GM12878 (cell line): ENCODE measurements at regions not wholly inside any gene's neighbourhood (a gene's known extent, or its start where the extent isn't known, plus 50 kb on each side); places are given as distances from the start of the nearest gene placed in this dataset.

Experiments used
- ATAC-seq: fragments of 200-7000 bp; cut with Tn5 transposase; 3 replicates; pipeline ENCODE4 v1.9.1; 2020; ENCODE audit warnings: mild to moderate bottlenecking, moderate library complexity
- BruUV-seq: library from RNA; stranded (reverse); fragments of 400-500 nt; replicated peaks from 2 replicates; lab custom pipeline; 2021; lab: Mats Ljungman, UMichigan
- CTCF ChIA-PET: fragments of 300-600 bp; sonication (Branson Sonifier 250); formaldehyde crosslinking; extraction: SDS; loops from one replicate; lab custom pipeline; 2021; ENCODE audit warnings: inconsistent platforms; lab: Yijun Ruan, JAX
- POLR2A ChIA-PET: fragments of 350-600 bp; formaldehyde crosslinking; extraction: SDS; loops from one replicate; lab custom pipeline; 2021; ENCODE audit warnings: inconsistent platforms; lab: Charles Lee
- RAD21 ChIA-PET: fragments of 300-600 bp; sonication (Branson Sonifier 250); formaldehyde crosslinking; loops from one replicate; lab custom pipeline; 2023; ENCODE audit warnings: antibody characterized with exemption; ENCODE audit not compliant: unreplicated experiment; lab: Charles Lee
- SMC1A ChIA-PET: fragments of 300-600 bp; sonication (Branson Sonifier 250); formaldehyde crosslinking; loops from one replicate; lab custom pipeline; 2023; ENCODE audit not compliant: unreplicated experiment, uncharacterized antibody; lab: Charles Lee
- DNase-seq: peaks from one replicate; pipeline ENCODE4 v3.0.0-alpha.2; 2011; ENCODE audit warnings: low read depth, low spot score
- FAIRE-seq: peaks from 3 replicates; lab custom pipeline; 2011; peaks lifted over from hg19 to GRCh38; lab: Jason Lieb, UNC
- H2AFZ ChIP-seq: 2 replicates; pipeline ENCODE4 v1.6.0; 2011; ENCODE audit warnings: low read depth, low read length, control low read depth; ENCODE audit not compliant: control insufficient read depth
- H3K27ac ChIP-seq: 2 replicates; pipeline ENCODE4 v1.5.1; 2011; ENCODE audit warnings: control low read depth; ENCODE audit not compliant: control insufficient read depth, insufficient read depth
- H3K27me3 ChIP-seq, 2 experiments: replicated peaks in 1 of 2; 2 replicates each; pipeline versions ENCODE4 v1.6.0 to v1.6.1; 2011; ENCODE audit warnings: low read length in 1 of 2; ENCODE audit not compliant: control insufficient read depth in 2 of 2, insufficient read depth in 2 of 2
- H3K36me3 ChIP-seq, 2 experiments: 2 replicates each; pipeline ENCODE4 v1.5.1; 2011; ENCODE audit warnings: low read length in 1 of 2; ENCODE audit not compliant: control insufficient read depth in 2 of 2, insufficient read depth in 2 of 2
- H3K4me1 ChIP-seq: 2 replicates; pipeline ENCODE4 v1.6.1; 2011; ENCODE audit warnings: mild to moderate bottlenecking, low read length, moderate library complexity, mixed read lengths; ENCODE audit not compliant: control insufficient read depth, insufficient read depth
- H3K4me2 ChIP-seq: 2 replicates; pipeline ENCODE4 v1.6.0; 2011; ENCODE audit warnings: control low read depth; ENCODE audit not compliant: control insufficient read depth, insufficient read depth
- H3K4me3 ChIP-seq: fragments of 200-600 bp; sonication (generic); 2 replicates; pipeline ENCODE4 v1.5.1; 2016
- H3K79me2 ChIP-seq: 2 replicates; pipeline ENCODE4 v1.6.0; 2011; ENCODE audit warnings: low read length; ENCODE audit not compliant: control insufficient read depth, insufficient read depth
- H3K9ac ChIP-seq: 2 replicates; pipeline ENCODE4 v1.8.0; 2011; ENCODE audit warnings: low read length, control low read depth, mixed read lengths; ENCODE audit not compliant: control insufficient read depth, insufficient read depth
- H3K9me3 ChIP-seq: replicated peaks from 3 replicates; pipeline ENCODE4 v1.5.1; 2011; ENCODE audit warnings: mild to moderate bottlenecking, low read length; ENCODE audit not compliant: control insufficient read depth, insufficient read depth
- H4K20me1 ChIP-seq: 2 replicates; pipeline ENCODE4 v1.6.0; 2011; ENCODE audit not compliant: control insufficient read depth, insufficient read depth
- BMI1 ChIP-seq: fragments of 450-650 bp; IDR thresholded peaks from 2 replicates; pipeline ENCODE4 v1.6.1; 2016; ENCODE audit warnings: mild to moderate bottlenecking, moderate library complexity, borderline replicate concordance
- CBX5 ChIP-seq: sonication (generic); IDR thresholded peaks from 2 replicates; pipeline ENCODE4 v1.6.1; 2016; ENCODE audit warnings: low read depth, moderate library complexity, mild to moderate bottlenecking, inconsistent platforms
- CREM ChIP-seq: IDR thresholded peaks from 2 replicates; pipeline ENCODE4 v1.6.1; 2014; ENCODE audit warnings: antibody characterized with exemption, low read depth
- HDGF ChIP-seq: fragments of 450-650 bp; IDR thresholded peaks from 2 replicates; pipeline ENCODE4 v1.6.1; 2016; ENCODE audit warnings: antibody characterized with exemption
- MTA2 ChIP-seq: fragments of 450-650 bp; IDR thresholded peaks from 2 replicates; pipeline ENCODE4 v1.6.1; 2016; ENCODE audit warnings: low read depth, mild to moderate bottlenecking, moderate library complexity
- NFIC ChIP-seq: IDR thresholded peaks from 2 replicates; pipeline ENCODE4 v1.6.1; 2012; ENCODE audit warnings: low read depth, mild to moderate bottlenecking, inconsistent platforms, low read length, moderate library complexity
- POLR2A ChIP-seq: IDR thresholded peaks from 2 replicates; pipeline ENCODE4 v1.6.1; 2011; ENCODE audit warnings: low read depth, mild to moderate bottlenecking, low read length
- POLR2AphosphoS5 ChIP-seq: IDR thresholded peaks from 2 replicates; pipeline ENCODE4 v1.6.1; 2011; ENCODE audit warnings: mild to moderate bottlenecking, low read length, inconsistent platforms
- RUNX3 ChIP-seq: IDR thresholded peaks from 2 replicates; pipeline ENCODE4 v1.6.1; 2012; ENCODE audit warnings: low read length, inconsistent platforms
- SREBF2 ChIP-seq: IDR thresholded peaks from 2 replicates; pipeline ENCODE4 v1.6.1; 2012; ENCODE audit warnings: mild to moderate bottlenecking, low read length
- TAF1 ChIP-seq: IDR thresholded peaks from 2 replicates; pipeline ENCODE4 v1.6.1; 2011; ENCODE audit warnings: mild to moderate bottlenecking, low read depth, low read length, borderline replicate concordance
- TCF7 ChIP-seq: IDR thresholded peaks from 2 replicates; pipeline ENCODE4 v1.6.1; 2014; ENCODE audit warnings: antibody characterized with exemption, borderline replicate concordance
- ZZZ3 ChIP-seq: IDR thresholded peaks from 2 replicates; pipeline ENCODE4 v1.6.1; 2011; ENCODE audit warnings: low read depth; ENCODE audit not compliant: control insufficient read depth, insufficient read length
- WGBS: methylation state at CpG from one replicate; pipeline ENCODE4 v1.1.6; 2016; ENCODE audit warnings: low lambda C conversion rate; ENCODE audit not compliant: insufficient replicate concordance, insufficient coverage; ENCODE audit errors: missing lambda C conversion rate; 5-methylcytosine and 5-hydroxymethylcytosine counted together
- in situ Hi-C: fragments of 300-500 bp; cut with MboI; formaldehyde crosslinking; loops from 9 replicates; pipeline ENCODE4 v1.14.3; 2018; ENCODE audit warnings: mixed read lengths
- intact Hi-C: fragments of 100-400 bp; cut with micrococcal nuclease; formaldehyde crosslinking; loops from one replicate; pipeline ENCODE4 v1.14.2; 2022; ENCODE audit not compliant: unreplicated experiment
- TF ChIP-seq, protein P1 (sequence below): fragments of 450-650 bp; IDR thresholded peaks from 2 replicates; pipeline ENCODE4 v1.6.1; 2017; ENCODE audit warnings: antibody characterized with exemption, mild to moderate bottlenecking, moderate library complexity
- TF ChIP-seq, protein P2 (sequence below): fragments of 450-650 bp; formaldehyde crosslinking; IDR thresholded peaks from 2 replicates; pipeline ENCODE4 v1.4.0; 2022; ENCODE audit warnings: mild to moderate bottlenecking, moderate library complexity
- TF ChIP-seq, protein P3 (sequence below): fragments of 450-650 bp; IDR thresholded peaks from 2 replicates; pipeline ENCODE4 v1.6.1; 2017; ENCODE audit warnings: low read depth, mild to moderate bottlenecking, moderate library complexity
- TF ChIP-seq, protein P4 (sequence below): IDR thresholded peaks from 2 replicates; pipeline ENCODE4 v1.6.1; 2012; ENCODE audit warnings: low read length, inconsistent platforms

DNA sequence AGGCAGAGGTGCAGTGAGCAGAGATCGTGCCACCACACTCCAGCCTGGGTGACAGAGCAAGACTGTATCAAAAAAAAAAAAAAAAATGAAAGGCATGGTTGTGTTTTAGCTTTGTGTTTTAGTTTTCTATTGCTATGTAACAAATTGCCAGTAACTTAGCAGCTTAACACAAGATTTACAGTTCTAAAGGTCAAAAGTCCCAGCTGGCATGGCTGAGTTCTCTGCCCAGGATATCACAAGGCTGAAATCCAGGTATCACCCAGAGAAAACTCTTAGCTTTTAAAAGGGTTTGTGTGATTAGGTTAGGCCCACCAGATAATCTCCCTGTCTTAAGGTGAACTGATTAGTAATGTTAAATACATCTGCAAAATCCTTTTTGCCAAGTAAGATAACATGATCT lies 107.7 kb upstream of the YPEL5 start (continued):
- TF ChIP-seq, protein P1, sequence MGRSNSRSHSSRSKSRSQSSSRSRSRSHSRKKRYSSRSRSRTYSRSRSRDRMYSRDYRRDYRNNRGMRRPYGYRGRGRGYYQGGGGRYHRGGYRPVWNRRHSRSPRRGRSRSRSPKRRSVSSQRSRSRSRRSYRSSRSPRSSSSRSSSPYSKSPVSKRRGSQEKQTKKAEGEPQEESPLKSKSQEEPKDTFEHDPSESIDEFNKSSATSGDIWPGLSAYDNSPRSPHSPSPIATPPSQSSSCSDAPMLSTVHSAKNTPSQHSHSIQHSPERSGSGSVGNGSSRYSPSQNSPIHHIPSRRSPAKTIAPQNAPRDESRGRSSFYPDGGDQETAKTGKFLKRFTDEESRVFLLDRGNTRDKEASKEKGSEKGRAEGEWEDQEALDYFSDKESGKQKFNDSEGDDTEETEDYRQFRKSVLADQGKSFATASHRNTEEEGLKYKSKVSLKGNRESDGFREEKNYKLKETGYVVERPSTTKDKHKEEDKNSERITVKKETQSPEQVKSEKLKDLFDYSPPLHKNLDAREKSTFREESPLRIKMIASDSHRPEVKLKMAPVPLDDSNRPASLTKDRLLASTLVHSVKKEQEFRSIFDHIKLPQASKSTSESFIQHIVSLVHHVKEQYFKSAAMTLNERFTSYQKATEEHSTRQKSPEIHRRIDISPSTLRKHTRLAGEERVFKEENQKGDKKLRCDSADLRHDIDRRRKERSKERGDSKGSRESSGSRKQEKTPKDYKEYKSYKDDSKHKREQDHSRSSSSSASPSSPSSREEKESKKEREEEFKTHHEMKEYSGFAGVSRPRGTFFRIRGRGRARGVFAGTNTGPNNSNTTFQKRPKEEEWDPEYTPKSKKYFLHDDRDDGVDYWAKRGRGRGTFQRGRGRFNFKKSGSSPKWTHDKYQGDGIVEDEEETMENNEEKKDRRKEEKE = no peak
- TF ChIP-seq, protein P2, sequence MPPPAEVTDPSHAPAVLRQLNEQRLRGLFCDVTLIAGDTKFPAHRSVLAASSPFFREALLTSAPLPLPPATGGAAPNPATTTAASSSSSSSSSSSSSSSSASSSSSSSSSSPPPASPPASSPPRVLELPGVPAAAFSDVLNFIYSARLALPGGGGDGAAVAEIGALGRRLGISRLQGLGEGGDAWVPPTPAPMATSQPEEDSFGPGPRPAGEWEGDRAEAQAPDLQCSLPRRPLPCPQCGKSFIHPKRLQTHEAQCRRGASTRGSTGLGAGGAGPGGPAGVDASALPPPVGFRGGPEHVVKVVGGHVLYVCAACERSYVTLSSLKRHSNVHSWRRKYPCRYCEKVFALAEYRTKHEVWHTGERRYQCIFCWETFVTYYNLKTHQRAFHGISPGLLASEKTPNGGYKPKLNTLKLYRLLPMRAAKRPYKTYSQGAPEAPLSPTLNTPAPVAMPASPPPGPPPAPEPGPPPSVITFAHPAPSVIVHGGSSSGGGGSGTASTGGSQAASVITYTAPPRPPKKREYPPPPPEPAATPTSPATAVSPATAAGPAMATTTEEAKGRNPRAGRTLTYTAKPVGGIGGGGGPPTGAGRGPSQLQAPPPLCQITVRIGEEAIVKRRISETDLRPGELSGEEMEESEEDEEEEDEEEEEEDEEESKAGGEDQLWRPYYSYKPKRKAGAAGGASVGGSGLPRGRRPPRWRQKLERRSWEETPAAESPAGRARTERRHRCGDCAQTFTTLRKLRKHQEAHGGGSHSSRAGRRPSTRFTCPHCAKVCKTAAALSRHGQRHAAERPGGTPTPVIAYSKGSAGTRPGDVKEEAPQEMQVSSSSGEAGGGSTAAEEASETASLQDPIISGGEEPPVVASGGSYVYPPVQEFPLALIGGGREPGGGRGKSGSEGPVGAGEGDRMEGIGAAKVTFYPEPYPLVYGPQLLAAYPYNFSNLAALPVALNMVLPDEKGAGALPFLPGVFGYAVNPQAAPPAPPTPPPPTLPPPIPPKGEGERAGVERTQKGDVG (CRISPR knock-in tag) = no peak

DNA sequence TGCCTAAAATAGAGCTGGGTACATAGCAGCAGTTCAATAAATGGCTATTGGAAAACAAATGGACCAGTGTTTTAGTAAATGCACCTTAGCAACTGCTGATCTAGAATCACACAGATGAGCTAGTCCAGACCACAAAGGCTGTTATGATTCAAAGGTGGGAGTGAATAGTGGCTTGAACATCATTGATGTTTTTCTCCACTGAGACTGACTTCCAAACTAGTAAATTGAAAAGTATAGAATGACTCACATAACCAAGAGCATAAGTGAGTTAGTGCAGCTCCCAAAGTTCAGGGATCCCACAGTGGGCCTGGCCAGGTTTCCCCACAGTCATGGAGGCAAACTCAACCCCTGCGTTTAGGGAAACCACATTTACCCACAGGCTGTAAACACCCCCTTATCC lies 106.7 kb upstream of the YPEL5 start:
- H3K79me2 ChIP-seq = no peaks in the 10 kb centered on the region
- no peaks in the 10 kb centered on the region for H3K36me3 ChIP-seq
- no TSS peak for BruUV-seq
- ATAC-seq (no peak), DNase-seq (no peak), FAIRE-seq (no peak)
- H3K27ac ChIP-seq = no peak overlapping the region
- H3K9ac ChIP-seq = no peak overlapping the region
- ChIA-PET CTCF (no interaction called here), RAD21 (no interaction called here), SMC1A (no interaction called here), POLR2A (no interaction called here)
- no peak overlapping the region for H2AFZ ChIP-seq
- H3K27me3 ChIP-seq = no peaks in the 10 kb centered on the region; a peak in 1 of 4 replicates
- 0% methylated on average over 1 of the region's 1 CpG for whole genome bisulfite sequencing
- no peaks in the 10 kb centered on the region for H3K9me3 ChIP-seq
- no peaks in the 10 kb centered on the region for H4K20me1 ChIP-seq
- H3K4me3 ChIP-seq = no peak overlapping the region
- intact Hi-C loops = no loop called here
- no peak overlapping the region for H3K4me2 ChIP-seq
- in situ Hi-C loops = no loop called here
- H3K4me1 ChIP-seq = no peaks in the 10 kb centered on the region; the same call in 1 of the 2 replicates
- TF ChIP-seq TCF7 (no peak), POLR2A (no peak), POLR2AphosphoS5 (no peak), NFIC (0 out of 2 replicates have a peak, but pooled peaks have one; percentile 33), BMI1 (no peak), ZZZ3 (no peak), MTA2 (no peak), HDGF (no peak), CBX5 (no peak), SREBF2 (no peak), CREM (peak; percentile 32; the same call in 1 of the 2 replicates), TAF1 (no peak), RUNX3 (peak; percentile 80)
- TF ChIP-seq, protein P3, sequence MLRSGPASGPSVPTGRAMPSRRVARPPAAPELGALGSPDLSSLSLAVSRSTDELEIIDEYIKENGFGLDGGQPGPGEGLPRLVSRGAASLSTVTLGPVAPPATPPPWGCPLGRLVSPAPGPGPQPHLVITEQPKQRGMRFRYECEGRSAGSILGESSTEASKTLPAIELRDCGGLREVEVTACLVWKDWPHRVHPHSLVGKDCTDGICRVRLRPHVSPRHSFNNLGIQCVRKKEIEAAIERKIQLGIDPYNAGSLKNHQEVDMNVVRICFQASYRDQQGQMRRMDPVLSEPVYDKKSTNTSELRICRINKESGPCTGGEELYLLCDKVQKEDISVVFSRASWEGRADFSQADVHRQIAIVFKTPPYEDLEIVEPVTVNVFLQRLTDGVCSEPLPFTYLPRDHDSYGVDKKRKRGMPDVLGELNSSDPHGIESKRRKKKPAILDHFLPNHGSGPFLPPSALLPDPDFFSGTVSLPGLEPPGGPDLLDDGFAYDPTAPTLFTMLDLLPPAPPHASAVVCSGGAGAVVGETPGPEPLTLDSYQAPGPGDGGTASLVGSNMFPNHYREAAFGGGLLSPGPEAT = no peak
- TF ChIP-seq, protein P4, sequence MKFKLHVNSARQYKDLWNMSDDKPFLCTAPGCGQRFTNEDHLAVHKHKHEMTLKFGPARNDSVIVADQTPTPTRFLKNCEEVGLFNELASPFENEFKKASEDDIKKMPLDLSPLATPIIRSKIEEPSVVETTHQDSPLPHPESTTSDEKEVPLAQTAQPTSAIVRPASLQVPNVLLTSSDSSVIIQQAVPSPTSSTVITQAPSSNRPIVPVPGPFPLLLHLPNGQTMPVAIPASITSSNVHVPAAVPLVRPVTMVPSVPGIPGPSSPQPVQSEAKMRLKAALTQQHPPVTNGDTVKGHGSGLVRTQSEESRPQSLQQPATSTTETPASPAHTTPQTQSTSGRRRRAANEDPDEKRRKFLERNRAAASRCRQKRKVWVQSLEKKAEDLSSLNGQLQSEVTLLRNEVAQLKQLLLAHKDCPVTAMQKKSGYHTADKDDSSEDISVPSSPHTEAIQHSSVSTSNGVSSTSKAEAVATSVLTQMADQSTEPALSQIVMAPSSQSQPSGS = peak; percentile 37; the same call in 1 of the 2 replicates
